ENCODE measurements at regions not wholly inside any gene's neighbourhood (a gene's known extent, or its start where the extent isn't known, plus 50 kb on each side); places are given as distances from the start of the nearest gene placed in this dataset.
"Not testable (repeated sequence)": the region's sequence is repeated elsewhere in the genome, so short reads cannot be mapped to it uniquely, and the experiment has no call there.

GRCh38 chr1:5686925-5687706 lies 305.1 kb downstream of the NPHP4 start:
- DNase-seq (ENCODE audit: low read depth), result no peak

- DNase-seq (ENCODE audit: low read depth), result no peak
Observed at GRCh38 chr1:5686195-5686594, 306.0 kb downstream of the NPHP4 start.

GRCh38 chr1:5685446-5686040 lies 306.7 kb downstream of the NPHP4 start:
- DNase-seq (ENCODE audit: low read depth), result no peak

GRCh38 chr1:5684791-5685190 lies 307.4 kb downstream of the NPHP4 start:
- no peak for DNase-seq (ENCODE audit: low read depth)

- no peak for DNase-seq (ENCODE audit: low read depth)
Observed at GRCh38 chr1:5683446-5683845, 308.8 kb downstream of the NPHP4 start.

GRCh38 chr1:5682626-5683225 lies 309.5 kb downstream of the NPHP4 start:
- no peak for DNase-seq (ENCODE audit: low read depth)

GRCh38 chr1:5681654-5682053 lies 310.6 kb downstream of the NPHP4 start:
- no peak for DNase-seq (ENCODE audit: low read depth)

GRCh38 chr1:5680600-5680999 lies 311.6 kb downstream of the NPHP4 start:
- no peak for DNase-seq (ENCODE audit: low read depth)

- no peak for DNase-seq (ENCODE audit: low read depth)
Observed at GRCh38 chr1:5678759-5679158, 313.5 kb downstream of the NPHP4 start.

- DNase-seq (ENCODE audit: low read depth), result not testable (repeated sequence)
Observed at GRCh38 chr1:5672355-5672754, 319.9 kb downstream of the NPHP4 start.

GRCh38 chr1:5670590-5671350 lies 321.5 kb downstream of the NPHP4 start:
- DNase-seq (ENCODE audit: low read depth), result no peak

GRCh38 chr1:5667513-5668325 lies 324.5 kb downstream of the NPHP4 start:
- DNase-seq (ENCODE audit: low read depth), result no peak

GRCh38 chr1:5664906-5665875 lies 327.0 kb downstream of the NPHP4 start:
- no peak for DNase-seq (ENCODE audit: low read depth)

- no peak for DNase-seq (ENCODE audit: low read depth)
Observed at GRCh38 chr1:5664081-5664768, 328.0 kb downstream of the NPHP4 start.

- no peak for DNase-seq (ENCODE audit: low read depth)
Observed at GRCh38 chr1:5662744-5663126, 329.5 kb downstream of the NPHP4 start.

- no peak for DNase-seq (ENCODE audit: low read depth)
Observed at GRCh38 chr1:5662086-5662743, 330.0 kb downstream of the NPHP4 start.

- no peak for DNase-seq (ENCODE audit: low read depth)
Observed at GRCh38 chr1:5661196-5662085, 330.8 kb downstream of the NPHP4 start.

- DNase-seq (ENCODE audit: low read depth), result no peak
Observed at GRCh38 chr1:5660141-5660935, 331.9 kb downstream of the NPHP4 start.

Measured in GM04504 (cell line).